ENCODE measurements at regions not wholly inside any gene's neighbourhood (a gene's known extent, or its start where the extent isn't known, plus 50 kb on each side); places are given as distances from the start of the nearest gene placed in this dataset.

DNA sequence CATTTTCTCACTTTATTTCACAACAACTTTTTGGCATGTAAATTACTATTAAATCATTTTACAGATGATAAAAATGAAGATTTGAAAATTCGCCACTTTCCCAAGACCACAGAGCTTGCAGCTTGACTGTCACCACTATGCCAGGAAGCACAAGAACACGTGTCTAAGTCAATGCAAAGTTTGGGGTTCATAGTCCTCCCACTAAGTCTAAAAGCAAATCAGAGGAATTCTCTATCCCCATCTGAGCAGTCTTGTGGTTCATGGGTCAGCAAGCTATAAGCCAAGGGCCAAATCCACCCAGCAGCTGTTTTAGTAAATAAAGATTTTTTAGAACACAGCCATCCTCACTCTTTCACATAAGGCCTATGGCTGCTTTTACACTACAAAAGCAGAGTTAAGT, 833.3 kb upstream of the INTU start:
- TF ChIP-seq POLR2A (IDR thresholded peaks at IDR 0.05): no peak
- TF ChIP-seq, protein P1, sequence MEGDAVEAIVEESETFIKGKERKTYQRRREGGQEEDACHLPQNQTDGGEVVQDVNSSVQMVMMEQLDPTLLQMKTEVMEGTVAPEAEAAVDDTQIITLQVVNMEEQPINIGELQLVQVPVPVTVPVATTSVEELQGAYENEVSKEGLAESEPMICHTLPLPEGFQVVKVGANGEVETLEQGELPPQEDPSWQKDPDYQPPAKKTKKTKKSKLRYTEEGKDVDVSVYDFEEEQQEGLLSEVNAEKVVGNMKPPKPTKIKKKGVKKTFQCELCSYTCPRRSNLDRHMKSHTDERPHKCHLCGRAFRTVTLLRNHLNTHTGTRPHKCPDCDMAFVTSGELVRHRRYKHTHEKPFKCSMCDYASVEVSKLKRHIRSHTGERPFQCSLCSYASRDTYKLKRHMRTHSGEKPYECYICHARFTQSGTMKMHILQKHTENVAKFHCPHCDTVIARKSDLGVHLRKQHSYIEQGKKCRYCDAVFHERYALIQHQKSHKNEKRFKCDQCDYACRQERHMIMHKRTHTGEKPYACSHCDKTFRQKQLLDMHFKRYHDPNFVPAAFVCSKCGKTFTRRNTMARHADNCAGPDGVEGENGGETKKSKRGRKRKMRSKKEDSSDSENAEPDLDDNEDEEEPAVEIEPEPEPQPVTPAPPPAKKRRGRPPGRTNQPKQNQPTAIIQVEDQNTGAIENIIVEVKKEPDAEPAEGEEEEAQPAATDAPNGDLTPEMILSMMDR (IDR thresholded peaks at IDR 0.05): no peak
- Histone ChIP-seq H3K4me3 (no peak overlapping the region), H3K9me3 (replicated peaks in 1 of 3) (no peaks in the 10 kb centered on the region), H3K27me3 (no peaks in the 10 kb centered on the region), H3K36me3 (replicated peaks in 1 of 2) (no peaks in the 10 kb centered on the region), H3K27ac (no peak overlapping the region), H3K4me1 (replicated peaks in 1 of 2) (no peaks in the 10 kb centered on the region)
- WGBS, 4 donors: 60 to 75% (median 67%) methylated on average over 2 of the region's 2 CpGs
- DNase-seq: no peak
- intact Hi-C loops (cut with DNase I): no loop called here

DNA sequence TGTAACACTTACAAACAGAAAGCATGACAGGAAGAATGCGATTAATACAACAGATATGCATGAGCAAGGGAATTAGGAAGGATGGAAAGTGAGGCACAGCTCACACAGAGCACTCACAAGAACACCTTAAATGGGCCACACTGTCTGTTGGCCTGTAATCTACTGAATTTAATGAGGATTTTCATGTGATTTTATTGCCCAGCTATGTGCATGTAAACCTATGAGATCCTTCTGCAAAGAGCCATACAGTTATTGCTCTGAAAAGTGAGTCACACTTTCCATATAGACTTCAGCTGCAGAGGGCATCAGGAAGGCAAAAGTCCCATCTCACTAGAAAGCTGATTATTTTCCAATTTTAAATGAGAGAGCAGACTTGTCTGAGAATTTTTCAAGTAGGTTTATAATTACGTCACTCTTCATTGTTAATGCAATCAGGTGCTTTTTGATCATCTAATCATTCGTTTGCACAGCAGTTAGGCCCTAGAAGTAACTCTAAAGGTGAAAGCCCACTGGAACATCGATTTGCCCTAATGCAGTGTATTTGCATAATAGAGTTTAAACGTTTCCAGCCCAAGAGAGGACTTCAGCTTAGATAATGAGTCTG, 832.7 kb upstream of the INTU start:
- H3K36me3 ChIP-seq (replicated peaks in 1 of 2): no peaks in the 10 kb centered on the region
- H3K4me3 ChIP-seq: no peak overlapping the region
- intact Hi-C loops (cut with DNase I): no loop called here
- H3K27me3 ChIP-seq: no peaks in the 10 kb centered on the region
- H3K27ac ChIP-seq: no peak overlapping the region
- DNase-seq: no peak
- no peaks in the 10 kb centered on the region for H3K4me1 ChIP-seq (replicated peaks in 1 of 2)
- WGBS, 4 donors: 61 to 63% (median 62%) methylated on average over 5 of the region's 5 CpGs
- TF ChIP-seq POLR2A (IDR thresholded peaks at IDR 0.05): no peak
- TF ChIP-seq, protein P1 (IDR thresholded peaks at IDR 0.05): no peak
- no peaks in the 10 kb centered on the region for H3K9me3 ChIP-seq (replicated peaks in 1 of 3)

DNA sequence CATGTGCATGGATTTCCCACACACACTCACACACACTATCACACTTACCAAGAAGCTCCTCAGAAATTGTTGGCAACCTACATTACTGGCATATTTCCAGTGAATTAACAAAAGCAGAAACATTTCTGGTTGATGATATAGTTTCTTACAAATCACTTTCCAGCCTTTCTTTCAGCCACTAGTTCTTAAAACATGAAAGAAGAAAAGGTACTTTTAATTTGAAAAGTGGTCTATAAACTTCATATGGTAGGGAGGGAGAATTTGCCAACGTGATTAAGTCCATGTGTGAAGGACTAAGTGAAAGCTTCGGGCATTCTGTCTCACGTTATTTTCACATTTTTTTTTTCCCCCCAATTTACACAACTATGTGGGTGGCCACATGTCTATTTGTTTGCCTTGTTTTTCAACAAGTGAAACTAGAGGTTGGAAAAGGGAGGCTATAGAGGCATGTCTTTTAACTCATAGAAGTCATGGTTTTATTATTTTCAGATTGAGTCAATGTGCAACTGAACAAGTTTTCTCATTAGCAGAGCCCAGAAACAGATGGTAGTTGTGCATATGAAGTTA, 832.1 kb upstream of the INTU start:
- Histone ChIP-seq H3K4me3 (no peak overlapping the region), H3K36me3 (replicated peaks in 1 of 2) (no peaks in the 10 kb centered on the region), H3K4me1 (replicated peaks in 1 of 2) (no peaks in the 10 kb centered on the region), H3K27me3 (no peaks in the 10 kb centered on the region), H3K9me3 (replicated peaks in 1 of 3) (no peaks in the 10 kb centered on the region), H3K27ac (no peak overlapping the region)
- WGBS, 4 donors: 50 to 57% (median 54%) methylated on average over 3 of the region's 3 CpGs
- no peak for DNase-seq
- TF ChIP-seq POLR2A (IDR thresholded peaks at IDR 0.05): no peak
- TF ChIP-seq, protein P1 (IDR thresholded peaks at IDR 0.05): no peak
- intact Hi-C loops (cut with DNase I): no loop called here

DNA sequence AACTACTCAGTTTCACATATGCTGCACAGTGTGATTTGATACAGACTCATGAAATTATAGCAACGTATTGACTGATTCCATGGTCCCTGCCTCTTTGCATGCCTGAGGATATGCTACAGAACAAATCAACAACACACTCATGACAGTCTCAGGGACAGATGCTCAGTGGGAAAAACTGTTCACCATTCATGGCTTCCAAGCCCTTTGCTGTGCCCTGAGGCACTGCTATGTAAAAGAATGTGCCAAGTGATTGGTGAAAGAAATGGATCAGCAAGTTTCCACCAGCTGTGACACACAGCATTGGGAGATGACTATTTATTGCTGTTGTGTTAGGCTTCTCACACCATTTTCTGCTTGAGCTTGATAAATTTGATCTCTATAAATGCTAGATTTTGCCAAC, 825.6 kb upstream of the INTU start:
- Histone ChIP-seq H3K27ac (no peak overlapping the region), H3K9me3 (replicated peaks in 1 of 3) (peaks cover 0 to 3% (median 0%) of the 10 kb centered on the region in 3 donors), H3K4me1 (replicated peaks in 1 of 2) (no peaks in the 10 kb centered on the region), H3K27me3 (no peaks in the 10 kb centered on the region), H3K36me3 (replicated peaks in 1 of 2) (no peaks in the 10 kb centered on the region), H3K4me3 (no peak overlapping the region)
- 51 to 59% (median 57%) methylated on average over 1 of the region's 1 CpG for WGBS, 4 donors
- DNase-seq: no peak
- intact Hi-C loops (cut with DNase I): no loop called here
- TF ChIP-seq, protein P1 (IDR thresholded peaks at IDR 0.05): no peak
- TF ChIP-seq POLR2A (IDR thresholded peaks at IDR 0.05): no peak
